WI38 (cell line): ENCODE measurements at regions not wholly inside any gene's neighbourhood (a gene's known extent, or its start where the extent isn't known, plus 50 kb on each side); places are given as distances from the start of the nearest gene placed in this dataset.

ENCODE experiments used
- H3K4me3 ChIP-seq: 2 replicates; pipeline ENCODE4 v1.5.1; 2011; ENCODE audit warnings: low read depth, mild to moderate bottlenecking, control low read depth, low read length
- CTCF ChIP-seq: IDR thresholded peaks from 2 replicates; pipeline ENCODE4 v1.5.1; 2012; ENCODE audit warnings: low read depth, mild to moderate bottlenecking, control low read depth, low read length

DNA sequence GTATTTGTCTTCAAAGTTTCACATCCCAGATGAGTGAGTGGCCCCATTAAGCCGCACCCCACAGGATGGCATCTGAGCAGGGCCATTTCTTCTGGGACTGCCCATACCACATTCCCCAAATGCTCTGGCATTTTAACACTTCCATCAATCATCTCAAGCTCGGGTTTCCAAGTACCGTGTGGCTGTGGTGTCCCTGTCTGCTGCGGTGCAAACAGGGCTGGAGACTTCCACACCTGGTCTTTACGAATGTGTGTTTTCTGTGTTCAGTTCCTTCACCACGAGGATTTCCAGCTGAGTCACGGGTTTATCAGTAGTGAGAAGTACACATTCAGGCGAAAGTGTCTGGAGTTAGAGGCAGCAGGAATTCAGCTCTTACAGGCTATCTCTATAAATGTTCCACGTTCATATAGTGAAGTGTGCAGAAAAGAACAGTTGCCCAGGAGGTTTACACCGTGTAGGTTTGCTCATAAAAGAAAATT lies 195.2 kb downstream of the RHOU start:
- TF ChIP-seq CTCF = no peak
- no peak overlapping the region for H3K4me3 ChIP-seq

DNA sequence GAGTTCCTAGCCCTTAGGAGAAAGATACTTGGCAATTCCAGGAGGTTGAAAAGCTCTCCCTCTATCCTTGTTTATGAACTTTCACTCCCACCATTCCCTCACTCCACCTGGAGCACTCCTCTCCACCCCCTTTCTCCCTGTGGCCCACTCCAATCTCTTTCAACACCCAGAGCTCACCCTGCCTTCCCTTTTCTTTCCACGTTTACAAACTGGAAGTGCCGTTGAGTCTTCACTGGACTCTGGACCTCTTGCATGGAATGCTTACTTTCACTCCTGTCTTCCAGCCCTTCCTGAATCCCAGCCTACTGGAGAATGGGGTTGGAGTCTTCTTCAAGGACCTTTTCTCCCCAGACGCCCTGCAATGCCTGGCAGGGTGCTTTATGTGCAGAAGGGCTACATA lies 198.5 kb downstream of the RHOU start:
- TF ChIP-seq CTCF = no peak
- H3K4me3 ChIP-seq = no peak overlapping the region

DNA sequence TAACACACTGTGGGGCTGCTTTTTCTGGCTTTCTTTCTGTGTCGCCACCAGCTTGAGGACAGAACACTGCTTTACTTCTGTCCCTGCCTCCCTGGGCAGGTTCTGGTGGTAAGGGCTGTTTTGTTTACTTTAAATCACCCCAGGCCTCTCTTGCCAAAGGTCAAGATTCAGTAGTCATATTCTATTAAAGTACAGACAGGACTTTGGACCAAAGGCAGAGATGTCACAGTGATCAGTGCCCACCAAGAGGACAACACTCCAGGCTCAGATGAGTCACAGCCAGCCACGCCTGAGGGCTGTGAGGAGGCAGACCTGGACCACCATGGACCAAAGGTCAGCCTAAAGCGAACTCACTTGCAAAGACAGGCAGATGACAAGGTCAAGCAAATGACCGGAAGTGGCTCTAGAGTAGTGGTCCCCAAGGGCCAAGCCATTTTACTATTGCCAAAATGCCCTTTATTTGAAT lies 200.0 kb downstream of the RHOU start:
- TF ChIP-seq CTCF = no peak

GRCh38 chr1:228935855-228936727 lies 200.8 kb downstream of the RHOU start:
- H3K4me3 ChIP-seq = no peak overlapping the region
- no peak for TF ChIP-seq CTCF

More for the DNA sequence above, 200.0 kb downstream of the RHOU start:
- H3K4me3 ChIP-seq = no peak overlapping the region

DNA sequence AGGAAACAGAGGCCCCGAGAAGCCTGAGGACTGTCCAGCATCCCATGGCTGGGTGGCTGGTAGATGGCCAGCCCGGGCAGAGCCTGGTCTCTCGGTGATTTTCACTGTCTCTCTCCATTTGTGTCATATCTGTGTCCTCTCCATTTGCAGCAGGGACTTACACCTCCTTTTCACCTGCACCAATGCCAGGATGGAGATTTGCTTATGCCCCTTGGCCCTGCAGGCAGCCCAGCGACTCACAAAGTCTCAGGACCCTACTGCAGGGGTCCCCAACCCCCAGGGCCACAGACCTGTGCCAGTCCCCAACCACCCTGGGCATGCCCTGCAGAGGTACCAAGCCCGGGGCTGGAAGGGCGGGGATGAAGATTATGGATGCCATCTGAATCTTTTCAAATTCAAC lies 201.6 kb downstream of the RHOU start:
- H3K4me3 ChIP-seq = no peak overlapping the region
- TF ChIP-seq CTCF = no peak

DNA sequence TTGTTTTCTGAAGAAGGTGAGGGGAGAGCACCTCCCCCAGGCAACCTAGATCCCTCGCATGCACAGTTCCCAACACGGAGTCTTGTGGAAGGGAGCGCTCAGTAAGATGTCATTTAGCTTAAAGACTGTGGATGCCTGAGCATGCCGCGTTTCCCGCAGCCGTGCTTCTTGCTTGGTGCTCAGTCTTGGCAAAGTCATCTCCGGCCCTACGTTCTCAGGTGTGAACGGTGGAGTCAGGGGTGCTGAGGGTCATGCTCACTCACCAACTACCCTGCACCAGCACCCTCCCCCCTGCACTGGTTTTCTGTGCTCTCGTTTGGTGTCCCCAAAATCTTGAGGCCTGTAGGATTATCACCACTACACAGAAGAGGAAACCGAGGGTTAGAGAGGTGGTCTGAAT lies 202.1 kb downstream of the RHOU start:
- TF ChIP-seq CTCF = no peak
- no peak overlapping the region for H3K4me3 ChIP-seq

DNA sequence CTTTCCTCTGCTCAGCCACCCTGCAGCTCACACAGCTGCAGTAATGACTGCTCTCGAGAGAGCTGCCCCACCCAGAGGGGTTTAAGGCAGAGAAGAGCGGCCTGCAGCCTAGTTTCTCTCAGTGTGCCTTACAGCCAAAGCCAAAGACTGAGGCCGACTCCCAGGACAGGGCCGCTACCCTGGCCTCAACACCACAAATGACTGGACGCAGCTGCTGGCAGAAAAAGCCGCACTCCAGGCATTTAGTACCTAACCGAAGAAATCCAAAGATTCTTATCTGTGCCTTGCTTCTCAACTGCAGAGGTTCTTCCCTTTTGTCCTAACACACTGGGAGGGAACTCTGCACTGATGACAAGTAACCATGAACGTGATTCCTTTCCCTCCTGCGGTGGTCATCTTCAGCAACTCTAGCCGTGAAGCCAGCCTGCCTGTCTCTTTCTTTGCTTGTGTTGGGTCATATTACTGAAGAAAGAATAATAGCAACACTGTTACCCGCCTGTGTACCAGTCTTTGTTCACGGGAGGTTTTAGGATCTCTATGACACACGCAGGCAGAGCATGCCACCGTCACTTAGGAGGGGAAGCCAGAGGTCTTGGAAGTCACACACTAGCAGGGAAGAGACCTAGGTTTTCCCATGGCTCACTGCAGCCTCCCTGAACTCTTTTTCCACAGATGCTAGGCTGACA lies 202.7 kb downstream of the RHOU start:
- H3K4me3 ChIP-seq = no peak overlapping the region
- no peak for TF ChIP-seq CTCF
